K562 (cell line): ENCODE measurements at regions not wholly inside any gene's neighbourhood (a gene's known extent, or its start where the extent isn't known, plus 50 kb on each side); places are given as distances from the start of the nearest gene placed in this dataset.

Experiments used
- ATAC-seq: fragments of 200-7000 bp; cut with Tn5 transposase; 3 replicates; pipeline ENCODE4 v1.9.1; 2020; ENCODE audit warnings: moderate library complexity
- BruUV-seq: library from RNA; stranded (reverse); fragments of 400-500 nt; replicated peaks from 2 replicates; lab custom pipeline; 2021; lab: Mats Ljungman, UMichigan
- CTCF ChIA-PET: fragments of 300-600 bp; formaldehyde crosslinking; extraction: SDS; loops from one replicate; lab custom pipeline; 2021; ENCODE audit warnings: low intra/inter-chr PET ratio; lab: Yijun Ruan, JAX
- POLR2A ChIA-PET: fragments of 300-600, 350-650 bp; sonication (Branson Sonifier 250); formaldehyde crosslinking; extraction: SDS; loops from one replicate; lab custom pipeline; 2021; ENCODE audit warnings: antibody characterized with exemption, inconsistent platforms; lab: Yijun Ruan, JAX
- DNase-seq, 4 experiments: peaks; one replicate each; pipeline versions ENCODE4 v3.0.0 to v3.0.0-alpha.2; 2011 to 2018; ENCODE audit warnings: low spot score in 3 of 4, mixed read lengths in 3 of 4; ENCODE audit errors: extremely low read depth in 1 of 4
- FAIRE-seq: peaks from 2 replicates; lab custom pipeline; 2011; peaks lifted over from hg19 to GRCh38; lab: Jason Lieb, UNC
- H2AFZ ChIP-seq: 2 replicates; pipeline ENCODE4 v1.6.0; 2011; ENCODE audit warnings: low read depth, low read length, control low read depth, inconsistent platforms
- H3K27ac ChIP-seq: fragments of 200-600 bp; 3 replicates; pipeline ENCODE4 v1.8.0; 2011; ENCODE audit warnings: low read depth, mild to moderate bottlenecking, control low read depth, inconsistent platforms, low read length, moderate library complexity, mixed read lengths; ENCODE audit errors: extremely low read depth
- H3K27me3 ChIP-seq, 2 experiments: fragments of 300-600 bp in 1 of 2; 2 replicates in 1 of 2; 3 replicates in 1 of 2; pipeline versions ENCODE4 v1.6.0 to v1.8.0; 2011; ENCODE audit warnings: inconsistent platforms in 2 of 2, low read length in 2 of 2, mild to moderate bottlenecking in 1 of 2, mixed read lengths in 1 of 2, moderate library complexity in 1 of 2; ENCODE audit not compliant: control insufficient read depth in 2 of 2, insufficient read depth in 2 of 2
- H3K36me3 ChIP-seq: fragments of 300-600 bp; 3 replicates; pipeline ENCODE4 v1.8.0; 2011; ENCODE audit warnings: mild to moderate bottlenecking, low read length, inconsistent platforms; ENCODE audit not compliant: control insufficient read depth, insufficient read depth
- H3K4me1 ChIP-seq, 2 experiments: fragments of 200-600 bp in 1 of 2; replicated peaks in 1 of 2; 2 replicates in 1 of 2; 3 replicates in 1 of 2; pipeline versions ENCODE4 v1.5.1 to v1.8.0; 2011; ENCODE audit warnings: inconsistent platforms in 2 of 2, low read length in 2 of 2, mild to moderate bottlenecking in 1 of 2, mixed read lengths in 1 of 2, moderate library complexity in 1 of 2; ENCODE audit not compliant: control insufficient read depth in 2 of 2, insufficient read depth in 2 of 2
- H3K4me2 ChIP-seq: 2 replicates; pipeline ENCODE4 v1.6.1; 2011; ENCODE audit warnings: low read length, control low read depth, inconsistent platforms, mixed read lengths; ENCODE audit not compliant: insufficient read depth
- H3K4me3 ChIP-seq: fragments of 200-600 bp; sonication (generic), shearing (Covaris generic); 2 replicates; pipeline ENCODE4 v1.5.1; 2016; ENCODE audit warnings: control low read depth, inconsistent platforms
- H3K79me2 ChIP-seq: fragments of 200-600 bp; 3 replicates; pipeline ENCODE4 v1.8.0; 2011; ENCODE audit warnings: low read length, inconsistent platforms; ENCODE audit not compliant: control insufficient read depth, insufficient read depth
- H3K9ac ChIP-seq, 2 experiments: 2 replicates each; pipeline versions ENCODE4 v1.6.0 to v1.6.1; 2011; ENCODE audit warnings: low read depth in 2 of 2, low read length in 2 of 2, control low read depth in 1 of 2, inconsistent platforms in 1 of 2, mild to moderate bottlenecking in 1 of 2, mixed read lengths in 1 of 2; ENCODE audit not compliant: insufficient read depth in 1 of 2
- H3K9me1 ChIP-seq: one replicate; pipeline ENCODE4 v1.6.0; 2011; ENCODE audit warnings: inconsistent platforms, mild to moderate bottlenecking, low read length, moderate library complexity; ENCODE audit not compliant: control insufficient read depth, insufficient read depth
- H3K9me3 ChIP-seq: replicated peaks from 2 replicates; pipeline ENCODE4 v1.5.1; 2011; ENCODE audit warnings: low read depth, low read length, inconsistent platforms; ENCODE audit not compliant: control insufficient read depth, insufficient read depth
- H4K20me1 ChIP-seq: replicated peaks from 2 replicates; pipeline ENCODE4 v1.6.1; 2011; ENCODE audit warnings: low read length, inconsistent platforms, mixed read lengths; ENCODE audit not compliant: control insufficient read depth, insufficient read depth
- CBFA2T3 ChIP-seq: fragments of 450-650 bp; IDR thresholded peaks from 2 replicates; pipeline ENCODE4 v1.6.1; 2017
- CBX2 ChIP-seq: fragments of 200-600 bp; sonication (generic); IDR thresholded peaks from one replicate; pipeline ENCODE4 v1.6.1; 2012; ENCODE audit warnings: mild to moderate bottlenecking, low read length, inconsistent platforms; ENCODE audit not compliant: insufficient read depth, poor library complexity, severe bottlenecking
- CEBPG ChIP-seq, 3 experiments: fragments of 200-800 bp in 1 of 3; sonication (Bioruptor generic) in 1 of 3; sonication (generic) in 1 of 3; formaldehyde crosslinking in 1 of 3; IDR thresholded peaks in 2 of 3; conservative IDR thresholded peaks in 1 of 3; 2 replicates each; pipeline versions ENCODE4 v1.6.1 to v1.8.0; 2016 to 2022; ENCODE audit warnings: missing compliant biosample characterization in 2 of 3, missing genetic modification characterization in 2 of 3, mild to moderate bottlenecking in 1 of 3, missing genetic modification reagents in 1 of 3
- COPS2 ChIP-seq: fragments of 450-650 bp; conservative IDR thresholded peaks from 2 replicates; pipeline ENCODE4 v1.6.1; 2016; ENCODE audit warnings: mild to moderate bottlenecking, moderate library complexity
- EP400 ChIP-seq: fragments of 450-650 bp; IDR thresholded peaks from 2 replicates; pipeline ENCODE4 v1.6.1; 2017; ENCODE audit warnings: antibody characterized with exemption, mild to moderate bottlenecking, moderate library complexity
- GABPA ChIP-seq: fragments of 200-800 bp; sonication (Bioruptor generic); conservative IDR thresholded peaks from 2 replicates; pipeline ENCODE4 v1.6.1; 2016; ENCODE audit warnings: low read depth, missing genetic modification characterization, missing compliant biosample characterization
- GTF2E2 ChIP-seq: fragments of 200-800 bp; sonication (Bioruptor generic); IDR thresholded peaks from 2 replicates; pipeline ENCODE4 v1.6.1; 2016; ENCODE audit warnings: missing genetic modification characterization, missing compliant biosample characterization
- KAT7 ChIP-seq: sonication (generic); formaldehyde crosslinking; IDR thresholded peaks from 2 replicates; pipeline ENCODE4 v1.8.0; 2022; ENCODE audit warnings: missing genetic modification reagents, mild to moderate bottlenecking, borderline replicate concordance
- L3MBTL2 ChIP-seq: fragments of 450-650 bp; IDR thresholded peaks from 2 replicates; pipeline ENCODE4 v1.6.1; 2016; ENCODE audit warnings: mild to moderate bottlenecking, moderate library complexity
- NCOR1 ChIP-seq: fragments of 450-650 bp; IDR thresholded peaks from 2 replicates; pipeline ENCODE4 v1.6.1; 2016; ENCODE audit warnings: mild to moderate bottlenecking, moderate library complexity
- NFYB ChIP-seq: IDR thresholded peaks from 2 replicates; pipeline ENCODE4 v1.6.1; 2011; ENCODE audit warnings: mild to moderate bottlenecking, moderate library complexity; ENCODE audit not compliant: insufficient read length; ENCODE audit errors: extremely low read depth
- RB1 ChIP-seq: fragments of 450-650 bp; IDR thresholded peaks from 2 replicates; pipeline ENCODE4 v1.6.1; 2017; ENCODE audit warnings: low read depth, mild to moderate bottlenecking
- RNF2 ChIP-seq: sonication (generic); IDR thresholded peaks from 2 replicates; pipeline ENCODE4 v1.6.1; 2016
- ZNF644 ChIP-seq: fragments of 200-800 bp; sonication (Bioruptor generic); IDR thresholded peaks from 2 replicates; pipeline ENCODE4 v1.6.1; 2016; ENCODE audit warnings: low read depth, missing genetic modification characterization, missing compliant biosample characterization
- WGBS: fragments of 100-300 bp; shearing (Covaris generic); methylation state at CpG from one replicate; pipeline ENCODE4 v1.1.6; 2016; ENCODE audit warnings: low coverage, mixed read lengths; ENCODE audit not compliant: insufficient coverage; ENCODE audit errors: missing lambda C conversion rate; 5-methylcytosine and 5-hydroxymethylcytosine counted together
- in situ Hi-C: fragments of 300-500 bp; cut with MboI; formaldehyde crosslinking; loops from 4 replicates; pipeline ENCODE4 v1.15.0; 2018; ENCODE audit warnings: inconsistent platforms, mixed read lengths
- intact Hi-C: fragments of 100-400 bp; cut with micrococcal nuclease; formaldehyde crosslinking; loops from 2 replicates; pipeline ENCODE4 v1.14.2; 2022
- TF ChIP-seq, protein P1 (sequence below): fragments of 250-450 bp; sonication (Bioruptor Pico); IDR thresholded peaks from 2 replicates; pipeline ENCODE4 v1.4.0; 2020; ENCODE audit warnings: mild to moderate bottlenecking
- TF ChIP-seq, protein P2 (sequence below), 2 experiments: fragments of 200-800 bp in 1 of 2; sonication (Bioruptor generic) in 1 of 2; sonication (generic) in 1 of 2; formaldehyde crosslinking in 1 of 2; IDR thresholded peaks in 1 of 2; conservative IDR thresholded peaks in 1 of 2; 2 replicates each; pipeline versions ENCODE4 v1.5.0 to v1.6.1; 2016 to 2020; ENCODE audit warnings: missing compliant biosample characterization in 1 of 2, missing genetic modification characterization in 1 of 2, missing genetic modification reagents in 1 of 2
- TF ChIP-seq, protein P3 (sequence below): fragments of 450-650 bp; formaldehyde crosslinking; IDR thresholded peaks from 2 replicates; pipeline ENCODE4 v1.4.0; 2022; ENCODE audit warnings: missing genetic modification characterization

DNA sequence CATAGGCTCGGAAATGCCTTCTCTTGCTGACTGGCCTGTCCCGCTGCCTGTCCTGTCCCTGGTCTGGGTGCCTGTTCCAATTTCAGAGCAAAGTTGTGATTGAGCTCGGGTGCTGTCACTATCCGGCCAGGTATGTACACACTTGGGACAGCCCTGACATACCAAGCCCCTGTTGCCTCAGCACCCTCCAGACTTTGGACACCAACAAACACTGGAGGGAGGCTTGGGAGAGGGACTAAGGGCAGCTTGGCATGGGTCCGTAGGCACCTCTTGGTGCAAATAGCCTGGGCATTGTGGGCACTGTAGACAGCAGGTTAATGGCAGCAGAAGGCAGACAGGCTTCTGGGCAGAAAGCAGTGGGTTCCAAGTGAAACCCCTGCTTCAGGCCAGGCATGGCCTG is 86.3 kb upstream of the SEMA6A start:
- Histone ChIP-seq H3K27ac (no peak overlapping the region), H3K4me3 (no peak overlapping the region), H3K36me3 (no peaks in the 10 kb centered on the region), H2AFZ (no peak overlapping the region), H3K9me1 (no peaks in the 10 kb centered on the region), H3K4me2 (no peak overlapping the region), H4K20me1 (no peaks in the 10 kb centered on the region), H3K9ac (no peak overlapping the region), H3K4me1 (no peaks in the 10 kb centered on the region), H3K79me2 (no peaks in the 10 kb centered on the region), H3K9me3 (no peaks in the 10 kb centered on the region), H3K27me3 (no peaks in the 10 kb centered on the region)
- FAIRE-seq (no peak), DNase-seq (no peak), ATAC-seq (no peak)
- CTCF ChIA-PET, result no interaction called here
- TF ChIP-seq, protein P1, sequence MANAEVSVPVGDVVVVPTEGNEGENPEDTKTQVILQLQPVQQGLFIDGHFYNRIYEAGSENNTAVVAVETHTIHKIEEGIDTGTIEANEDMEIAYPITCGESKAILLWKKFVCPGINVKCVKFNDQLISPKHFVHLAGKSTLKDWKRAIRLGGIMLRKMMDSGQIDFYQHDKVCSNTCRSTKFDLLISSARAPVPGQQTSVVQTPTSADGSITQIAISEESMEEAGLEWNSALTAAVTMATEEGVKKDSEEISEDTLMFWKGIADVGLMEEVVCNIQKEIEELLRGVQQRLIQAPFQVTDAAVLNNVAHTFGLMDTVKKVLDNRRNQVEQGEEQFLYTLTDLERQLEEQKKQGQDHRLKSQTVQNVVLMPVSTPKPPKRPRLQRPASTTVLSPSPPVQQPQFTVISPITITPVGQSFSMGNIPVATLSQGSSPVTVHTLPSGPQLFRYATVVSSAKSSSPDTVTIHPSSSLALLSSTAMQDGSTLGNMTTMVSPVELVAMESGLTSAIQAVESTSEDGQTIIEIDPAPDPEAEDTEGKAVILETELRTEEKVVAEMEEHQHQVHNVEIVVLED, result no peak
- no peak for TF ChIP-seq RNF2
- no peak for TF ChIP-seq COPS2
- no peak for TF ChIP-seq ZNF644
- TF ChIP-seq NFYB, result no peak
- no peak for TF ChIP-seq GABPA (tag)
- no peak for TF ChIP-seq KAT7 (CRISPR knock-in tag)
- TF ChIP-seq, protein P2, sequence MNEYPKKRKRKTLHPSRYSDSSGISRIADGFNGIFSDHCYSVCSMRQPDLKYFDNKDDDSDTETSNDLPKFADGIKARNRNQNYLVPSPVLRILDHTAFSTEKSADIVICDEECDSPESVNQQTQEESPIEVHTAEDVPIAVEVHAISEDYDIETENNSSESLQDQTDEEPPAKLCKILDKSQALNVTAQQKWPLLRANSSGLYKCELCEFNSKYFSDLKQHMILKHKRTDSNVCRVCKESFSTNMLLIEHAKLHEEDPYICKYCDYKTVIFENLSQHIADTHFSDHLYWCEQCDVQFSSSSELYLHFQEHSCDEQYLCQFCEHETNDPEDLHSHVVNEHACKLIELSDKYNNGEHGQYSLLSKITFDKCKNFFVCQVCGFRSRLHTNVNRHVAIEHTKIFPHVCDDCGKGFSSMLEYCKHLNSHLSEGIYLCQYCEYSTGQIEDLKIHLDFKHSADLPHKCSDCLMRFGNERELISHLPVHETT (CRISPR knock-in tag; conservative IDR thresholded peaks at IDR 0.05 in 1 of 2, IDR thresholded peaks at IDR 0.05 in 1 of 2), result no peak
- TF ChIP-seq, protein P3, sequence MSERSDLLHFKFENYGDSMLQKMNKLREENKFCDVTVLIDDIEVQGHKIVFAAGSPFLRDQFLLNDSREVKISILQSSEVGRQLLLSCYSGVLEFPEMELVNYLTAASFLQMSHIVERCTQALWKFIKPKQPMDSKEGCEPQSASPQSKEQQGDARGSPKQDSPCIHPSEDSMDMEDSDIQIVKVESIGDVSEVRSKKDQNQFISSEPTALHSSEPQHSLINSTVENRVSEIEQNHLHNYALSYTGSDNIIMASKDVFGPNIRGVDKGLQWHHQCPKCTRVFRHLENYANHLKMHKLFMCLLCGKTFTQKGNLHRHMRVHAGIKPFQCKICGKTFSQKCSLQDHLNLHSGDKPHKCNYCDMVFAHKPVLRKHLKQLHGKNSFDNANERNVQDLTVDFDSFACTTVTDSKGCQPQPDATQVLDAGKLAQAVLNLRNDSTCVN (CRISPR knock-in tag), result no peak
- TF ChIP-seq NCOR1, result no peak
- no peak for TF ChIP-seq RB1
- TF ChIP-seq GTF2E2 (tag), result no peak
- TF ChIP-seq CEBPG (CRISPR knock-in tag; IDR thresholded peaks at IDR 0.05), result no peak
- no peak for TF ChIP-seq CEBPG (tag; conservative IDR thresholded peaks at IDR 0.05 in 1 of 2, IDR thresholded peaks at IDR 0.05 in 1 of 2)
- no peak for TF ChIP-seq L3MBTL2
- no peak for TF ChIP-seq EP400
- no peak for TF ChIP-seq CBFA2T3
- TF ChIP-seq CBX2, result no peak
- 0% methylated on average over 5 of the region's 5 CpGs for WGBS
- in situ Hi-C loops, result no loop called here
- POLR2A ChIA-PET, result interaction anchor here (0.5 kb wide), 1 partner anchor 126 kb away, joined by 3 read pairs; no protein-coding TSS in a partner anchor
- no TSS peak for BruUV-seq
- intact Hi-C loops, result no loop called here
